ENCODE measurements at regions not wholly inside any gene's neighbourhood (a gene's known extent, or its start where the extent isn't known, plus 50 kb on each side); places are given as distances from the start of the nearest gene placed in this dataset.
"Not testable (repeated sequence)": the region's sequence is repeated elsewhere in the genome, so short reads cannot be mapped to it uniquely, and the experiment has no call there.

- DNase-seq (ENCODE audit: low read depth): no peak
Measured at GRCh38 chr11:16536513-16536912, 180.2 kb upstream of the SOX6 start.

- DNase-seq (ENCODE audit: low read depth): no peak
Measured at GRCh38 chr11:16528639-16529038, 172.3 kb upstream of the SOX6 start.

- DNase-seq (ENCODE audit: low read depth): no peak
Measured at GRCh38 chr11:16527525-16528246, 171.3 kb upstream of the SOX6 start.

GRCh38 chr11:16526947-16527346, 170.6 kb upstream of the SOX6 start:
- no peak for DNase-seq (ENCODE audit: low read depth)

- not testable (repeated sequence) for DNase-seq (ENCODE audit: low read depth)
Measured at GRCh38 chr11:16520713-16521112, 164.4 kb upstream of the SOX6 start.

GRCh38 chr11:16512899-16513241, 156.5 kb upstream of the SOX6 start:
- DNase-seq (ENCODE audit: low read depth): no peak

- DNase-seq (ENCODE audit: low read depth): peak; percentile 12
Measured at GRCh38 chr11:16512198-16512898, 156.0 kb upstream of the SOX6 start.

GRCh38 chr11:16511116-16512114, 155.1 kb upstream of the SOX6 start:
- peak; percentile 96 for DNase-seq (ENCODE audit: low read depth)

- DNase-seq (ENCODE audit: low read depth): no peak
Measured at GRCh38 chr11:16505481-16505880, 149.1 kb upstream of the SOX6 start.

- not testable (repeated sequence) for DNase-seq (ENCODE audit: low read depth)
Measured at GRCh38 chr11:16503891-16504290, 147.5 kb upstream of the SOX6 start.

GRCh38 chr11:16494918-16495691, 138.8 kb upstream of the SOX6 start:
- DNase-seq (ENCODE audit: low read depth): no peak

- DNase-seq (ENCODE audit: low read depth): no peak
Measured at GRCh38 chr11:16484434-16484833, 128.1 kb upstream of the SOX6 start.

GRCh38 chr11:16474659-16475058, 118.3 kb upstream of the SOX6 start:
- DNase-seq (ENCODE audit: low read depth): no peak

GRCh38 chr11:16469968-16470367, 113.6 kb upstream of the SOX6 start:
- DNase-seq (ENCODE audit: low read depth): peak; percentile 1

GRCh38 chr11:16468735-16469453, 112.5 kb upstream of the SOX6 start:
- DNase-seq (ENCODE audit: low read depth): no peak

- DNase-seq (ENCODE audit: low read depth): no peak
Measured at GRCh38 chr11:16460508-16460907, 104.2 kb upstream of the SOX6 start.

- DNase-seq (ENCODE audit: low read depth): no peak
Measured at GRCh38 chr11:16456366-16456765, 100.0 kb upstream of the SOX6 start.

GRCh38 chr11:16454289-16454863, 98.0 kb upstream of the SOX6 start:
- DNase-seq (ENCODE audit: low read depth): no peak

- DNase-seq (ENCODE audit: low read depth): no peak
Measured at GRCh38 chr11:16448123-16448717, 91.9 kb upstream of the SOX6 start.

GRCh38 chr11:16441461-16441860, 85.1 kb upstream of the SOX6 start:
- no peak for DNase-seq (ENCODE audit: low read depth)
